ENCODE measurements at regions not wholly inside any gene's neighbourhood (a gene's known extent, or its start where the extent isn't known, plus 50 kb on each side); places are given as distances from the start of the nearest gene placed in this dataset.

DNA sequence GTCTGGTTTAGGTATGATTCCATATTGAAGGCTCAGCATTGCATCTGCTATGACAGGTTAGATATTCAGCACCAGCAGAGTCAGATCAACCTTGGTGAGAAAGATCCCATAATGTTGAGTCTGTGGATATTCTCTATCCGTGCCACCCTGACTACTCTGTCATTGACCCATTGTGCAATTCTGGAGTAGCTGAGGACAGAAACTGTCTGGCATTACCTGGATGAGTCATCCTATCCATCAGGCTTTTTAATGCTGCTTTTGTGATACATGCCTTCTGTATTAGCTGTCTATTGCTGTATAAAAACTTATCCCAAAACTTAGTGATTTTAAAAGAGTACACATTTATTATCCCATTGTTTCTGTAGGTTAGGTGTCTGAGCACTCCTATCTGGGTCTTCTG is 189.1 kb upstream of the FAT3 start:
- TF ChIP-seq JUND (IDR thresholded peaks at IDR 0.05) (no peak), NFIC (IDR thresholded peaks at IDR 0.05; ENCODE audit: borderline replicate concordance) (no peak), RAD21 (IDR thresholded peaks at IDR 0.05; ENCODE audit: low read length) (no peak), CTCF (IDR thresholded peaks at IDR 0.05) (no peak), RXRA (IDR thresholded peaks at IDR 0.05; ENCODE audit: borderline replicate concordance, low read depth) (no peak), RCOR1 (IDR thresholded peaks at IDR 0.05; ENCODE audit: low read length) (no peak), EP300 (IDR thresholded peaks at IDR 0.05; ENCODE audit: borderline replicate concordance in 1 of 2, low read depth in 1 of 2, low read length in 1 of 2) (no peak)

Measured in SK-N-SH (cell line).